Esophagus muscularis mucosa (tissue), 3 donors: ENCODE measurements at regions not wholly inside any gene's neighbourhood (a gene's known extent, or its start where the extent isn't known, plus 50 kb on each side); places are given as distances from the start of the nearest gene placed in this dataset.

ENCODE experiments used
- CTCF ChIP-seq, 3 experiments: fragments of 200-600 bp in 2 of 3; fragments of 450-650 bp in 1 of 3; sonication (generic) in 2 of 3; IDR thresholded peaks; one replicate each; pipeline ENCODE4 v1.5.1; 2017 to 2019; ENCODE audit warnings: antibody characterized with exemption in 3 of 3, mild to moderate bottlenecking in 2 of 3, moderate library complexity in 1 of 3
- POLR2A ChIP-seq: fragments of 450-650 bp; IDR thresholded peaks from one replicate; pipeline ENCODE4 v1.6.1; 2017; ENCODE audit warnings: antibody characterized with exemption, moderate library complexity, mild to moderate bottlenecking, low read depth
- POLR2AphosphoS5 ChIP-seq, 2 donors: sonication (generic); formaldehyde crosslinking; IDR thresholded peaks; one replicate each; pipeline ENCODE4 v1.6.1; 2017; ENCODE audit warnings: antibody characterized with exemption in 2 of 2

GRCh38 chr10:63760708-63761047, 239.5 kb downstream of the REEP3 start:
- TF ChIP-seq CTCF (IDR thresholded peaks at IDR 0.05), result no peak
- no peak for TF ChIP-seq POLR2A
- no peak for TF ChIP-seq POLR2AphosphoS5 (IDR thresholded peaks at IDR 0.05)
